DMS53 treated with DMSO at 0.1 percent for 48 hours (cell line): ENCODE measurements at regions not wholly inside any gene's neighbourhood (a gene's known extent, or its start where the extent isn't known, plus 50 kb on each side); places are given as distances from the start of the nearest gene placed in this dataset.
"Not testable (repeated sequence)": the region's sequence is repeated elsewhere in the genome, so short reads cannot be mapped to it uniquely, and the experiment has no call there.

Experiments
- DNase-seq: peaks from one replicate; lab custom pipeline; 2025; ENCODE audit not compliant: unreplicated experiment; lab: John Stamatoyannopoulos, UW

DNA sequence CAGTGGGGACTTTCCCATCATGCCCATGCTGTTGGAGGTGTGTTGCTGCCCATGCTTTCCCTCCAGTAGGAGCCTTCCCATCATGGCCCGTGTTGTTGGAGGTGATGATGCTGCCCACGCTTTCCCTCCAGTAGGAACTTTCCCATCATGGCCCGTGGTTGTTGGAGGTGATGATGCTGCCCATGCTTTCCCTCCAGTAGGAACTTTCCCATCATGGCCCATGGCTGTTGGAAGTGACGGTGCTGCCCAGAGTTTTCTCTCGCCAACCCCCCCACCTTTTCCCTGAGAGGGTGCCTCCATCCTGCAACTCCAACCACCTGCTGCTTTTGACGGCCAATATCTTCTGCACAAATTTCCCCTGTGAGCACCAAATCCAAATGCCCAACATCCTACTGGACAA, 205.7 kb downstream of the TOMM20 start:
- no peak for DNase-seq

DNA sequence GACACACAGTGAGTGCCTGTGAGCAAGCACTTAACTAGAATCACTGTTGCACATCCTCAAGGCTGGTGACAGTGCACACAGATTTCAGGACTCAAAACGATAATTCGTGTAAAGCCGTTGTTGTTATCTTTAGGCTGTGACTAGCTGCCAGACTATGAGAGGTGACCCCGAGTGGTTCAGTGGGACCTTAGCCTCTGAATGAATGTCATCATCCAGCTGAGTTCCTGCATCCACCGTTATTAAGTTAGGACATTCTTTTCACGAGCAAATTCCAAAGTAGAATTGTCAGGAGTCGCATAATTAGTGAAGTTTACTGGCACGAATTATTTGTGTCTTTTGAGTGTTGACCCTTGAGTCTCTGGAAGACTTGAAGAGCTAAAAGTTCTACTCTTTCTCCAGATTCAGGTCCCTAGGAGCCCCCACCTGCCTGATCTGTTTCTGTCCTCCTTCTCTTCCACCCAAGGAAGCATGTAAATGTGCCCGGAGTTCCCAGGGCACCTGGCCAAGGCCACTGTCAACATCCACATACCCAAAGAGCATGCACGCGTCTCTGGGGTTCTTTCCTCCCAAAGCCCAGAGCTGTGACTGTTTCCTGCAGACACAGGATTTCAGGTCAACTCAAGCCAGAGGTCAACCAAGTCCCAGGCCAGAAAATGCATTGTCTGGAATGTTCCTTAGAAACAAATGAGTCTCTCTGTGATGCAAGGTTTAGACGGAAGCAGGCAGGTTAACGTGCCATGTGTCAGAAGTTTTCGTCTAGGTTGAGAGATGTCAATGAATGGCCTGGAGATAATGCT, 207.2 kb downstream of the TOMM20 start:
- DNase-seq = no peak

DNA sequence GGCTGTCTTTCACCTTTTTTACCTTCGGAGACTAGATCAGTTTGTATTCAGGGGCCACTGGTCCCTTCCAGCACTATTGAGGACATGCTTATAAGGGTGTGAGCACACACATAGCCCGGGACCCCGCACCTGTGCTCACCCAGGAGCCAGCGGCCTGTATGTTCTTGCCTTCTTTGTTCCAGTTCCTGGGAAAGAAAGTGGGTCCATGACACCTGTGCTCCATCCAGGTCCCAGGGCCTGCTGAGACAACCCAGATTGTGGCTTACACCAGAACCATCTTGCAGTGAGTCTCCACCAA, 207.8 kb downstream of the TOMM20 start:
- no peak for DNase-seq

DNA sequence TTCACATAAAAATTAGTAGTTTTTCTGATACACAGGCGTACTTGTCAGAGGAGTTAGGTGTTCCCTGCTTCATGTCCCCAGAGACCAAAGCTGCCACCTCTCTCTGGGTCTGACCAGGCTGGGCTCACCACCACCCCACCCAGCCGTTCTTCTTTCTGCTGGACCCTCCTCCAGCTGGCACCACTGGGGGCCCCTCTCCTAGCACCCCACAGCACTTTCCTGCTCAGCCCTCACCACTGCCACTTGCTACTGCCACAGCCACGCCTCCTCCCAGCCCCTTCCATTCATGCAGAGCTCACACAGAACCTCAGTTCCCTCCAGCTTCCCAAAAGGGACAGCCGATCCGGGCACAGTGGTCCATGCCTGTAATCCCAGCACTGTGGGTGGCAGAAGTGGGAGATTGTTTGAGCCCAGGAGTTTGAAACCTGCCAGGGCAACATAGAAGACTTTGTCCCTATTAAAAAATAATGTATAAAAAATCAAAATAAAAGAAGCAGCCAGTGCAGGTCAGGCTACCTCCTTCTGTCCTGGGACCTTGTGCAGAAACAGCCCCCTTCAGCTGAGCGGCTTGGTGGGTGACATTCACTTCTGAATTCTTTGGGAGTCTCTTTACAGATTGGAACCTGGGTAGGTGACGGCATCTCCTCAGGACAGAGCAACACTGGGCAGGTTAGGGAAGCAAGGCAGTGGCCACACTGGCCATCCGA, 208.3 kb downstream of the TOMM20 start:
- no peak for DNase-seq

DNA sequence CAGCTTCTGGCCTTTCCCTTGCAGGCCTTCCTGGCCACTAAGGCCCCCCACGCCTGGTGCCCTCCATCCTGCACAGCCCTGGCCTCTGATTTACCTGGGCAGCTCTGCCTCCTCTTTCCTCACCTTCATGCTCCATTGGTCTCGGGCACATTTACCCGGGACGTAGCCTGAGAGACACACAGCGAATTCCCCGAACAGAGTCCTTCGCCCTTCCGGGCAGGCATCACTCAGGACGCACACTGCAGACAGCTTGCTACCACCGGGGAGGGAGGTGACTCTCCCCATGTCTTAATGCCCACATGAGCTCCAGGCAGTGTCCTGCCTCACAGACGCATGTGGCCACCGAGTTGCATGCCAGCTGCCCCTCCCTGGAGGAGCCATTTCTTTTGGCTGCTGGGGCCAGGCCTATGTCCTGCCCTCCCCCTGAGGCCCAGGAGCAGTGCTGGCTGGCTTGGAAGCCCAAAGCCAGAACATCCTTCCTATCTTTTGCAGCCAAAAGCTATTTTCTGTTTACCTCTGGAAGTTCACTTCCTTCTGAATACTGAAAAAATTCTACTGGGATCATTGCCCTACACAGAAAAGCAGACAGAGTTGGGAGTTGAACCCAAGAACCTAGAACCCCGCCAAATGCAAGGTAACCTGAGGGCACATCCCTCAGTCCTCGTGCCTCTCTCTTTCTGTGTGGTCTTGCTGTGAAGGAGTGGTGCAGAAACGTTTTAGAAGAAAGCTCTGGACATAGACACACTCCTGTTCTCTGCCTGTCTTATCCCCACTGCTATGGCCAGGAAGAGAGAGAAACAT, 209.5 kb downstream of the TOMM20 start:
- no peak for DNase-seq

DNA sequence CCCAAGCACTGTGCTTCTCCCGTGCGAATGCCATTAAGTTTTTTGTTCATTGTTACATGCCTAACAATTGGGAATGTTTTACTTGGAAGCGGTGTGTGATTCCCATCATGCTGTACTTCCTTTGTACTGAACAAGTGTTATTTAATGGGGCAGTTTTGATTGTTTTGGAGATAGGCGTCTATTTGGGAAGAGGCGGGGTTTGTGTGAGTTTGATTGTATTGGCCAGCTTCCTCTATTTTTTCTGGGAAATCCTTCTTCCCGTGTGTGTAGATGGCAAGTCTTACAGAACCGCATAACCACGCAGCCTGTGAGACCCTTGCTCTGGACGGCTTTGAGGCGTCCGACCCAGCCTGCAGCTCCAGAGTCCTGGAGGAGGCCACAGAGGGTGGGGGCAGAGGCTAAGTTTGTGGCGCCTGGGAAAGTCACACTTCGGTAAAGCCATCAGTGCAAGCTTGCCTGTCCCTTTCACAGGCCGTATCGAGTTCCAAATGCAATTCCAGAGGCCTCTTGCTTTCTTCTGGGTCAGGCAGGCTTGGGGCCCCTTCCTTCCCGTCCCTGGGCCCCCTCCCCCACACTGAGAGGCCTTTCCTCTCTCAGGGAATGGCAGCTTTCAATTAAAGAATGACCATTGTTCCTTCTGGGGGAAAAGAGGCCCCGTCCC, 210.3 kb downstream of the TOMM20 start:
- DNase-seq = no peak

DNA sequence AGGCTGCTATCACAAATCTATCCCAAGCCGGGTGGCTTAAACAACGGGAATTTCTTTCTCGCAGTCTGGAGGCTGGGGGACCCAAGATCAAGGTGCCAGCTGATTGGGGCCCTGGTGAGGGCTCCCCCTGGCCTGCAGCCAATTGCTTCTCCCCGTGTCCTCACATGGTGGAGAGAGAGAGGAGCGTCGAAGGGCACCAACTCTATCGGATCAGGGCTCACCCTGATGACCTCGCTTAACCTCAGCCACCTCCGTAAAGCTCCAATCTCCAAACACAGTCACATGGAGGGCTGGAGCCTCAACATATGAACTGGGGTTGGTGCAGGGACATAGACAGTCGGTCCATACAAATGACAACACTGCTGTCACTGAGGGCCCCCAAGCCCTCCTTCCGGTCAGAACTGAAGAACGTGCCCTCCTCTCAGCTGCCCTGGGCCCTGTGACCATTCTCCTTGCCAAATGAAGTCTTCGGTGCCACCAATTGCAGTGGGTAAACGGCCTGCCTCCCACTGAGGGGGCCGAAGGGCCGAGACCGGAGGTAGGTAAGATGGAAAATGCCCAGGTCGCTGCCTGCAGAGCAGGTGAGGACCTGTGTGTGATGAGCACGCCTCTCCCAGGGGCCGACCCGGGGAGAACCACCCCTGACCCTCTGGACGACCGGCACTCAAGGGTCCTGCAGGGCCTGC, 211.0 kb downstream of the TOMM20 start:
- no peak for DNase-seq

DNA sequence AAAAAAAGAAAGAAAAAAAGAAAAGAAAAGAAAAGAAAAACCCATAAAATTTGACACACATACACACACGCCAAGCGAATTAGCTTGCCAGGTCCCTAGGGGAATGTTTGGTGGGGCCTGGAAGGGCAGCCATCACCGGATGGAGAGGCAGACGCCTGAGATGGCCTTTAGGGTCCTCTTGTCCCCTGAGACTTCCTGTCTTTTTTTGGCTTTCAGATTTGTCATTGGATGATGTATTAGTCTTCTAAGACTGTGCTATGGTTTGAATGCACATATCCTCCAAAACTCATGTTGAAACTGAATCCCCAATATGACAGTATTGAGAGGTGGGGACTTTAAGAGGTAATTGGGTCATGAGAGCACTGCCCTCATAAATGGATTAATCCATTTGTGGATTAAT, 211.8 kb downstream of the TOMM20 start:
- no peak for DNase-seq

DNA sequence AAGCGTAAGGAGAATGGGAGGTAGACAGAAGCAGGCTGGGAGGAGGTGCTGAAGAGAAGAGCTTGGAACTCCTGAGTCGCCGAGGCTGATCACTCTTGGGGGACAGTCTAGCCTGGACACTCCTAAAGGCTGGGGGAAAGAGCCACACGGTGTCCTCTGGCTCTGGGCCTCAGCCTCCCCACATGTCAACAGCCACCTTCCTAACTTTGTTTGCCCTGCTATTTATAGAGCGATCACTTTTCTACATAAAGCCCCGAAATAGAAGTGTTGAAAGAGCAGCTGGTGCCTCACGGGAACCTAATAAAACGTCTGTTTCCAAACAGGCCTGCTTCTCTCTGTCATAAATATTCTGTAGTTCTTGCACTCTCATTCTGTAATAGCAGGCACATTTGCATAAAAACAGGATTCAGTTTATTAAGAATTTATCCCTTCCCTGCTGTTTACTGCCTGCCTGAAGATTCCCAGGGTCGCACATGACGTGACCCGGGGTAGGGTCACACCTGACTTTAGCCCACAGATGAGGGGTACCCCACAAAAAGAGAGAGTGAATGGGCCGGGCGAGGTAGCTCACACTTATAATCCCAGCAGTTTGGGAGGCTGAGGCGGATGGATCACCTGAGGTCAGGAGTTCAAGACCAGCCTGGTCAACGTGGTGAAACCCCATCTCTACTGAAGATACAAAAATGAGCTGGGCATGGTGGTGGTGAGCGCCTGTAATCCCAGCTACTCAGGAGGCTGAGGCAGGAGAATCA, 212.5 kb downstream of the TOMM20 start:
- peak; percentile 54 for DNase-seq

DNA sequence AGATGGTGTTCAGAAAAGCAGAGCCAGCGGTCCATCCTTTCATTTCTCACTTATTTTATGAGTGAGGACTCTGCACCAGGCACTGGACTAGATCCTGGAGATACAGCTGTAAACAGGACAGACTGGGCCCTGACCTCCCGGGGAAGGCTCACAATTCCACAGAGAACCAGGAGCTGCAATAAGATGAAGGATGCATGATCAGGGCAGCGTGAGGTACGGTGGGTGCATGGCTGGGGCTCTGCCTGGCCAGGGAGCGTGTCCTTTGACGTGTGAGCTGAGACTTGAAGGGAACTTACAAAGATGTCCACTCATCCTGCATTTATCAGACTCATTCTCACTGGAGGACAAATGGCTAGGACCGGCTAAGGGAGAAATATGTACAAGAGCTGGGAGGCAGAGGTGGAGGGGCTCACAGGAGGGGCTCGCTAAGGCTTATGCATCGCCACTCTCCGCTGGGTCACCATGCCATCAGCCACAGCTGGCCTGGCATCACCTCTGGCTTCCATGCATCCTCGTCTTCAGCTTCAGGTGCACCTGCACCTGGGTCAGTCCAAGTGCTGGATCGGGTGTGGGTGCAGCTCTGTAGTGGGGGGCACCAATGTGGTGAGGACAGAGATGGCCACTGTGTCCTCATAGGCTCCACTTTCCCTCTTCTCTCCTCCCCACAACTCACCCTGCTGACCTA, 213.9 kb downstream of the TOMM20 start:
- no peak for DNase-seq

DNA sequence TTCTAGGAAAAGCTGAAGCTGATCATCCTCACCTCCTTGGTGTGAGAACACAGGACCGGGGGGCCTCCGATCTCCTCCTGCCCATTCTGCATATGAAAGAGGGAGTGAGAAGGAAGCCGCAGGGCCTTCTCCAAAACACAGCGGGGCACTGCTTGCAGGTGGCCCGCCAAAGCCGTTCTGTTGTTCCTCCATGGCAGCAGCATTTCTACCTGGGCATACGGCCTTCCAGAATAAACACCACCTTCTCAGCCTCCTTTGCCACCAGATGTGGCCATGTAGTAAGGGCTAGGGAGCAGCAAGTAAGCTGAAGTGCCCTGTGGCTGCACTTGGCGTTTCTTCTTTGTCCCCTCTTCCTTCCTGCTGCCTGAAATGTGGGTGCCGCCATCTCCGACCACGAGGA, 214.9 kb downstream of the TOMM20 start:
- no peak for DNase-seq

DNA sequence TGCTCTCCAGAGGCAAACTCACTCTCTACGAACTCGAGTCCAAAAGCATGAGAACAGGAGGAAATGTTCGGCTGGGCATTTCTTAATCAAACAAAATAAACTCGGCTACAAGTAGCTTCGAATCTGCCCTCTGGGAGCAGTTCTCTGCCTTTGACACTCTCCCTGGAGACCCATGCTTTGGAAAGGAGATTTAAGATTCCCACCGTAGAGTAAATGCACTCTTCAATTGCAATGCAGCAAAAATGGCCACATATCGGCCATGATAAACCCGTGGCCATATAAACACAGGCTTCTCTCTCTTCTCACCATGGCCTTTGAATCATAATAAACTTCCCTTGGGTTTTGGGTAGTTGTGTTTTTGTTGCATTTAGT, 215.4 kb downstream of the TOMM20 start:
- DNase-seq = no peak

DNA sequence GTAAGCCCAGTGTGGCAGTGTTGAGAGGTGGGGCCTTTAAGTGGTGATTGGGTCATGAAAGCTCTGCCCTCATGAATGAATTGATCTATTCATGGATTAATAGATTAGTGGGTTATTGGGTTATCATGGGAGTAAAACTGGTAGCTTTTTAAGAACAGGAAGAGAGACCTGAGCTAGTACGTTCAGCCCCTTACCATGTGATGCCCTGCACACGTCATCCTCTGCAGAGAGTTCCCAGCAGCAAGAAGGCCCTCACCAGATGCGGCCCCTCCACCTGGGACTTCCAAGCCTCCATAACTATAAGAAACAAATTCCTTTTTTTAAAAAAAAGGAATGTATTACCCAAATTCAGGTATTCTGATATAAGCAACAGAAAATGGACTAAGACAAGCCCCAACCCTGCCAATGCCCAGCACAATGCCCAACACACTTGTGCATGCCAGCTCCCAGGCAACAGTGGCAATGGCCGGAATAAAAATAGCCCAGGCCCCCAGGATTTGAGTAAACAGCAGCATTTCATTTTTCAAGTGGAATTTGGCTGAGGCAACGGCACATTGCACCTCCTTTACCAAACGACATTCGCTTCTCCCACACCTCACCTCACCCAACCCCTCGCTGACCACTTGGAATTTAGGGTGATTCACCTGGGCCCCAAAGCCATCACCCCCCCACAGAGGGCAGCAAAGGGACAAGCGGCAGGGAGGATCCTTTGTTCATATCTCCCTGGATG, 215.9 kb downstream of the TOMM20 start:
- no peak for DNase-seq

DNA sequence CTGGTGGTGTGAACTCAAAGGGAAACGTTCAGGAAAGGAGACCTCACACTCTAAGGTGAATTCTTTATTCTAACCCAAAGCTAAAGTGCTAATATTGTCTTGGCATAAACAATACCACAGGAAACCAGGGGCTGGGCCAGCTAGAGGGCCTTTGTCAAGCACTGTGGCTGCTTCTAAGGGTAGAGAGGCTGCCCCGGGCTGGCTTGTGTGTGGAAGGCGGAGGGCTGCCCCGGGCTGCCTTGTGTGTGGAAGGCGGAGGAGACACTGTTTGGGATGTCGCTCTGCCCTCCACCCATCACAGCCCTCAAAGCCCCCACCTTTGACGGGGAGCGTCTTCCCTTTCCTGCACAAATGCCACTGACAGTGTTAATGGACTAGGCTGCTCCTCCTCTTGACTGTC, 216.8 kb downstream of the TOMM20 start:
- no peak for DNase-seq

DNA sequence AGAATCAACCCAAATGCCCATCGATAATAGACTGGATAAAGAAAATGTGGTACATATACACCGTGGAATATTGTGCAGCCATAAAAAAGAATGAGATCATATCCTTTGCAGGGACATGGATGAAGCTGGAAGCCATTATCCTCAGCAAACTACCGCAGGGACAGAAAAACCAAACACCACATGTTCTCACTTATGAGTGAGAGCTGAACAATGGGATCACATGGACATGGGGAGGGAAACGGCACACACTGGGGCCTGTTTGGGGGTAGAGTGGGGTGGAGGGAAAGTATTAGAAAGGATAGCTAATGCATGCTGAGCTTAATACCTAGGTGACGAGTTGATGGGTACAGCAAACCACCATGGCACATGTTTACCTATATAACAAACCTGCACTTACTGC, 217.5 kb downstream of the TOMM20 start:
- DNase-seq = not testable (repeated sequence)

DNA sequence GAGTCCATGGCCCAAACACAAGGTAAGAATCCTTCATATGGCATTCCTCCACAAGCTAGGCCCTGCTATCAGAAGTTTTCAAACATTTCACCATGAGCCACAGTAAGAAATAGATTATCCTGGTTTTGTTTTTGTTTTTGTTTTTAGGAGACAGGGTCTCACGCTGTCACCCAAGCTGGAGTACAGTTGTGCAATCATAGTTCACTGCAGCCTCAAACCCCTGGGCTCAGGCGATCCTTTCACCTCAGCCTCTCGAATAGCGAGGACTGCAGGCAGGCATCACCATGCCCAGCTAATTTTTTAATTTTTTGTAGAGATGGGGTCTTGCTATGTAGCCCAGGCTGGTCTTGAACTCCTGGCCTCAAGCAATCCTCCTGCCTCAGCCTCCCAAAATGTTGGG, 218.8 kb downstream of the TOMM20 start:
- DNase-seq = no peak

DNA sequence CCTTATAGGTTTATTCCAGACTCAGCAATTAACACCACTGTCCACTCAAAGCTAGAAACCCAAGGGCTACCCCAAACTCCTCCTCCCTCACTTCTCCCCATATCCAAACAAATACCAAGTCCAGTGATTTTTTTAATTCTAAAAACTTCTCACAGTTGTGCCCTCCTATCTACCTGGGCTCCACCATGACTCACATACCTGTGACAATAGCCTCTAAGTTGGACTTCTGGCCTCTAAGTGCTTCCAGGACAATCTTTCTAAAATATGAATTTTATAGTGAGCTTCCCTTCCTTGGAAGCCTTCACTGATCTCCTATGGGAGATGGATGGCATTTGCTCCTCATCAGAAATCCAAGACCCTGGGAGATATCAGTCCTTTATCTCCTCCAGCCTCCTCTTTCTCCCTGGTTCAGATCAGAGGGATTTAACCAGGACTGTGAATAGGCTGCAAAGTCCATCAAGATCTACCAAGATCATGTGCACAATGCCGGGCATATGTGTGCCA, 219.3 kb downstream of the TOMM20 start:
- DNase-seq = no peak

DNA sequence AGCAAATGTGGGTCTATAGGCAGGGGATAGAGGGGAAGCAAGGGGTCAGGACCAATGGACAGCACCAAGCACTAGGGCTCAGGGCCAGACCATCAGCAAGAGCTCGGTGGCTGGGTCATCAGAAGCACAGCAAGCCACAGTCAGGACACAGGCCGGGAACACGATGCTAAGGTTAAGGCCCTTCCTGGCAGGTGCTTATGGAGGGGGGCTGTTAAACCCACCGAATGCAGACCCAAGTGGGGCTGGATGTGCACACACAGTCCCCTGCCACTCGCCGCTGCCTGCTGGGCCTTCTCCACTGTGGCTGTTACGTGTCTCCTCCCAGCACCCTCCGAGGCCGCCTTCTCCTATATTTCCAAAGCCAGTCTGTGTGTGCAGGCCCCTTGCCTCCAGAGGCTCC, 220.1 kb downstream of the TOMM20 start:
- no peak for DNase-seq

DNA sequence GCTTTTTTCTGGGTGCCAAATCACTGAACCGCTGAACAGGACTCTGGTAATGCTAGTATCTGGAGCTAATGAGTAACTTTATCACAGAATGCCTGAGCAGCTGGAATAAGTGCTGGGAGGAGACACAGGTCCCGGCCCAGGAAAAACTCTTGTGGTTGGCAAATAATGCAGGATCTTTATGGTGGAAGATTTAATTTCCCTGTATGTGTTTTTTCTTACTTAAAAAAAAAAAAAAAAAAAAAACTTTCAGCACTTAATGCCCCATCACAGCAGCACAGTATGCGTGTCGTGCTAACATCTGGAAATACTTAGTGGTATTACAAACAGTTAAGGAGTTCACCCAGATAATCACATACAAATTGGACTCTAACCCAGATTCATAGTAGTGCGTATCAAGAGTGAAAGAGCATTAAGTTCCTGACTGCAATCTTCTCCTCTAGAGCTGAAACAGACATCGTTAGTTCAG, 220.7 kb downstream of the TOMM20 start:
- no peak for DNase-seq
